Prostate gland (tissue), 2 donors: ENCODE measurements at regions not wholly inside any gene's neighbourhood (a gene's known extent, or its start where the extent isn't known, plus 50 kb on each side); places are given as distances from the start of the nearest gene placed in this dataset.

Source experiments
- POLR2A ChIP-seq: fragments of 450-650 bp; IDR thresholded peaks from one replicate; pipeline ENCODE4 v1.6.1; 2016; ENCODE audit warnings: antibody characterized with exemption, mild to moderate bottlenecking
- TF ChIP-seq, protein P1 (sequence below), 4 experiments: fragments of 200-600 bp in 2 of 4; fragments of 450-650 bp in 2 of 4; sonication (generic) in 2 of 4; IDR thresholded peaks; 1 replicate in 3 of 4; 2 replicates in 1 of 4; pipeline ENCODE4 v1.5.1; 2016 to 2019; ENCODE audit warnings: antibody characterized with exemption in 4 of 4, mild to moderate bottlenecking in 2 of 4, moderate library complexity in 2 of 4

- no peak for TF ChIP-seq POLR2A
- TF ChIP-seq, protein P1, sequence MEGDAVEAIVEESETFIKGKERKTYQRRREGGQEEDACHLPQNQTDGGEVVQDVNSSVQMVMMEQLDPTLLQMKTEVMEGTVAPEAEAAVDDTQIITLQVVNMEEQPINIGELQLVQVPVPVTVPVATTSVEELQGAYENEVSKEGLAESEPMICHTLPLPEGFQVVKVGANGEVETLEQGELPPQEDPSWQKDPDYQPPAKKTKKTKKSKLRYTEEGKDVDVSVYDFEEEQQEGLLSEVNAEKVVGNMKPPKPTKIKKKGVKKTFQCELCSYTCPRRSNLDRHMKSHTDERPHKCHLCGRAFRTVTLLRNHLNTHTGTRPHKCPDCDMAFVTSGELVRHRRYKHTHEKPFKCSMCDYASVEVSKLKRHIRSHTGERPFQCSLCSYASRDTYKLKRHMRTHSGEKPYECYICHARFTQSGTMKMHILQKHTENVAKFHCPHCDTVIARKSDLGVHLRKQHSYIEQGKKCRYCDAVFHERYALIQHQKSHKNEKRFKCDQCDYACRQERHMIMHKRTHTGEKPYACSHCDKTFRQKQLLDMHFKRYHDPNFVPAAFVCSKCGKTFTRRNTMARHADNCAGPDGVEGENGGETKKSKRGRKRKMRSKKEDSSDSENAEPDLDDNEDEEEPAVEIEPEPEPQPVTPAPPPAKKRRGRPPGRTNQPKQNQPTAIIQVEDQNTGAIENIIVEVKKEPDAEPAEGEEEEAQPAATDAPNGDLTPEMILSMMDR (IDR thresholded peaks at IDR 0.05), result no peak
Measured at GRCh38 chr5:87022415-87022814, 245.3 kb upstream of the RASA1 start.
